GM12878 (cell line): ENCODE measurements at regions not wholly inside any gene's neighbourhood (a gene's known extent, or its start where the extent isn't known, plus 50 kb on each side); places are given as distances from the start of the nearest gene placed in this dataset. TPM values are rescaled to one million over a fixed set of nuclear protein-coding genes. Genes with fewer than 3 reads are reported as not detected.

Experiments
- BACH1 ChIP-seq: fragments of 450-650 bp; IDR thresholded peaks from 2 replicates; pipeline ENCODE4 v1.6.1; 2017; ENCODE audit warnings: mild to moderate bottlenecking, borderline replicate concordance
- WRNIP1 ChIP-seq: IDR thresholded peaks from 2 replicates; pipeline ENCODE4 v1.6.1; 2011; ENCODE audit warnings: low read depth, low read length, improper control_type of control experiment, borderline replicate concordance
- small RNA-seq: library from RNA; depleted of rRNA; stranded (forward); fragments of <200 nt; gene quantifications from one replicate; pipeline ENCODE3, GENCODE V24; 2014
- TF ChIP-seq, protein P1 (sequence below): fragments of 450-650 bp; IDR thresholded peaks from 2 replicates; pipeline ENCODE4 v1.6.1; 2017; ENCODE audit warnings: mild to moderate bottlenecking, moderate library complexity

DNA sequence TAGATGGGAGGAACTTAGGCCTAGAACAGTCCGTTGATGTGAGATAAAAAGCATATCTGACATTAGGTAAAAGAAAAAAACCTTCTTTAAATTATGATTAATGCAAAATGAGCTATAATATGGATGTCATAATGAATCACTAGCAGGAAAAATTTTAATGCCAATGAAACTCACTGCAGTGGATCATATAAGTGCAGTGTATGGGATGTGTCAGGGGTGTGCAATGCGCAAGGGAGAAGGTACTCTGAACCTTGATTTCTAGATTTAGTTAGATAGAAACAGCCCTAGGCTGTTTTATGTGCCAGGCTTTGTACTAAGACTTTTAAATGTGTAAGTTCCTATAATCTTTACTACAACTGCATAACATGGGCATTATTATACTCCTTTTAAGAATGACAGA is 50.4 kb upstream of the NXPH2 start (continued):
- TF ChIP-seq, protein P1, sequence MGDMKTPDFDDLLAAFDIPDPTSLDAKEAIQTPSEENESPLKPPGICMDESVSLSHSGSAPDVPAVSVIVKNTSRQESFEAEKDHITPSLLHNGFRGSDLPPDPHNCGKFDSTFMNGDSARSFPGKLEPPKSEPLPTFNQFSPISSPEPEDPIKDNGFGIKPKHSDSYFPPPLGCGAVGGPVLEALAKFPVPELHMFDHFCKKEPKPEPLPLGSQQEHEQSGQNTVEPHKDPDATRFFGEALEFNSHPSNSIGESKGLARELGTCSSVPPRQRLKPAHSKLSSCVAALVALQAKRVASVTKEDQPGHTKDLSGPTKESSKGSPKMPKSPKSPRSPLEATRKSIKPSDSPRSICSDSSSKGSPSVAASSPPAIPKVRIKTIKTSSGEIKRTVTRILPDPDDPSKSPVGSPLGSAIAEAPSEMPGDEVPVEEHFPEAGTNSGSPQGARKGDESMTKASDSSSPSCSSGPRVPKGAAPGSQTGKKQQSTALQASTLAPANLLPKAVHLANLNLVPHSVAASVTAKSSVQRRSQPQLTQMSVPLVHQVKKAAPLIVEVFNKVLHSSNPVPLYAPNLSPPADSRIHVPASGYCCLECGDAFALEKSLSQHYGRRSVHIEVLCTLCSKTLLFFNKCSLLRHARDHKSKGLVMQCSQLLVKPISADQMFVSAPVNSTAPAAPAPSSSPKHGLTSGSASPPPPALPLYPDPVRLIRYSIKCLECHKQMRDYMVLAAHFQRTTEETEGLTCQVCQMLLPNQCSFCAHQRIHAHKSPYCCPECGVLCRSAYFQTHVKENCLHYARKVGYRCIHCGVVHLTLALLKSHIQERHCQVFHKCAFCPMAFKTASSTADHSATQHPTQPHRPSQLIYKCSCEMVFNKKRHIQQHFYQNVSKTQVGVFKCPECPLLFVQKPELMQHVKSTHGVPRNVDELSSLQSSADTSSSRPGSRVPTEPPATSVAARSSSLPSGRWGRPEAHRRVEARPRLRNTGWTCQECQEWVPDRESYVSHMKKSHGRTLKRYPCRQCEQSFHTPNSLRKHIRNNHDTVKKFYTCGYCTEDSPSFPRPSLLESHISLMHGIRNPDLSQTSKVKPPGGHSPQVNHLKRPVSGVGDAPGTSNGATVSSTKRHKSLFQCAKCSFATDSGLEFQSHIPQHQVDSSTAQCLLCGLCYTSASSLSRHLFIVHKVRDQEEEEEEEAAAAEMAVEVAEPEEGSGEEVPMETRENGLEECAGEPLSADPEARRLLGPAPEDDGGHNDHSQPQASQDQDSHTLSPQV = no peak
- TF ChIP-seq WRNIP1 (no peak), BACH1 (no peak)

Small RNAs in the stretch of these regions (small RNA-seq; reads per million reads assigned to genes)
- not detected for gene RF00139
- not detected for gene RN7SKP286
